MM.1S (cell line): ENCODE measurements at regions not wholly inside any gene's neighbourhood (a gene's known extent, or its start where the extent isn't known, plus 50 kb on each side); places are given as distances from the start of the nearest gene placed in this dataset.

Source experiments
- DNase-seq: peaks from one replicate; pipeline ENCODE4 v3.0.0-alpha.2; 2015
- H2AFZ ChIP-seq: fragments of 300-600 bp; sonication (generic); 2 replicates; pipeline ENCODE4 v1.6.0; 2016; ENCODE audit warnings: antibody characterized with exemption, low read length
- H3F3A ChIP-seq: fragments of 300-600 bp; sonication (generic); 2 replicates; pipeline ENCODE4 v1.6.1; 2016; ENCODE audit warnings: mild to moderate bottlenecking, antibody characterized with exemption, low read length, moderate library complexity, mixed read lengths; ENCODE audit not compliant: insufficient read depth
- H3K27ac ChIP-seq: fragments of 300-600 bp; sonication (generic); 2 replicates; pipeline ENCODE4 v1.5.1; 2016; ENCODE audit warnings: mild to moderate bottlenecking, low read length
- H3K27me3 ChIP-seq: fragments of 300-600 bp; sonication (generic); replicated peaks from 2 replicates; pipeline ENCODE4 v1.6.0; 2016; ENCODE audit warnings: low read length; ENCODE audit not compliant: insufficient read depth
- H3K36me3 ChIP-seq: fragments of 300-600 bp; sonication (generic); replicated peaks from 2 replicates; pipeline ENCODE4 v1.6.1; 2016; ENCODE audit warnings: mild to moderate bottlenecking, low read length, mixed read lengths; ENCODE audit not compliant: insufficient read depth
- H3K4me1 ChIP-seq: fragments of 300-600 bp; sonication (generic); 2 replicates; pipeline ENCODE4 v1.6.1; 2016; ENCODE audit warnings: low read length, mixed read lengths
- H3K4me2 ChIP-seq: fragments of 300-600 bp; sonication (generic); 2 replicates; pipeline ENCODE4 v1.6.0; 2016; ENCODE audit warnings: low read depth, low read length
- H3K4me3 ChIP-seq: fragments of 300-600 bp; sonication (generic); 2 replicates; pipeline ENCODE4 v1.5.1; 2016; ENCODE audit warnings: low read length, mixed read lengths
- H3K79me2 ChIP-seq: fragments of 300-600 bp; sonication (generic); 2 replicates; pipeline ENCODE4 v1.6.1; 2016; ENCODE audit warnings: mixed run types, low read length, mixed read lengths
- H3K9ac ChIP-seq: fragments of 300-600 bp; sonication (generic); 2 replicates; pipeline ENCODE4 v1.6.1; 2016; ENCODE audit warnings: low read length, mixed read lengths
- H3K9me2 ChIP-seq: fragments of 300-600 bp; sonication (generic); replicated peaks from 2 replicates; pipeline ENCODE4 v1.6.1; 2016; ENCODE audit warnings: mild to moderate bottlenecking, low read length, mixed read lengths; ENCODE audit not compliant: insufficient read depth
- H3K9me3 ChIP-seq: fragments of 300-600 bp; sonication (generic); replicated peaks from 2 replicates; pipeline ENCODE4 v1.6.1; 2016; ENCODE audit warnings: mild to moderate bottlenecking, low read length, mixed read lengths; ENCODE audit not compliant: insufficient read depth
- H4K20me1 ChIP-seq: fragments of 300-600 bp; sonication (generic); 2 replicates; pipeline ENCODE4 v1.6.1; 2016; ENCODE audit warnings: mild to moderate bottlenecking, low read length, moderate library complexity, mixed read lengths; ENCODE audit not compliant: insufficient read depth
- EZH2 ChIP-seq: fragments of 300-600 bp; sonication (generic); optimal IDR thresholded peaks from 2 replicates; pipeline ENCODE3; 2017; ENCODE audit warnings: low read depth, mild to moderate bottlenecking, antibody characterized with exemption, low read length, mixed read lengths
- EZH2phosphoT487 ChIP-seq: fragments of 300-600 bp; sonication (generic); IDR thresholded peaks from 2 replicates; pipeline ENCODE4 v1.6.1; 2018; ENCODE audit warnings: antibody characterized with exemption, low read length
- TF ChIP-seq, protein P1 (sequence below): fragments of 300-600 bp; sonication (generic); IDR thresholded peaks from 2 replicates; pipeline ENCODE4 v1.5.1; 2016; ENCODE audit warnings: antibody characterized with exemption, low read length, mixed read lengths

DNA sequence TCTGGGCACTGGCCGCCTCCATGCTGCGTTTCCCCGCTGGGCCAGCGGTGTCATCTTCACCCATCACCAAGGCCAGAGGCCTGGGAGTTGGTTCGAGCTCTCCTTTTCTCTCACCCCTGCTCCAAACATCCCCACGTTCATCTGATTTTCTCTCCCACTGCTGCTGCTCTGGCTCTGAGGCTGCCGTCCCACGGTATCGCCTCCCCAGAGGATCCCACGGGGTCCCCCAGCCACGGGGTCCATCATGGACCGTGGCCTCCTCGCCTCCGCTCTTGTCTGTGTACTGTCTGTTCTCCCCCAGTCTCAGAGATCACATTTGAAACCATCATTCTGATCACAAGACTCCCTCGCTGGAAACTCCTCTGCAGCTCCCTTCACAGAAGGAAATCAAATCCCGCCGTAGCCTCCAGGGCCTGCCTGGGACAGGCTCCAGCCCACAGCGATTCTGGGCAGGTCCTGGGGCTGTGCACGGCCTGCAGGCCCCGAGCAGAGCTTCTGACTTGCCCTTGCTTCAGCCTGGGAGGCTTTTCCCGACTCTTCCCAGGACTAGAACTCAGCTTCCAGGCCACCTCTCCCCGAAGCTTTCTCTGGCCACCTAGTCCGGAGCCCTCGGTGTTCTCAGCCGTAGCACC lies 64.2 kb downstream of the SOX1 start:
- Histone ChIP-seq H3K4me3 (no peak overlapping the region), H3K4me1 (no peaks in the 10 kb centered on the region), H3K36me3 (no peaks in the 10 kb centered on the region), H3K27me3 (peaks cover 10% of the 10 kb centered on the region), H3K27ac (no peak overlapping the region), H3F3A (no peaks in the 10 kb centered on the region), H2AFZ (no peak overlapping the region), H3K9ac (no peak overlapping the region), H3K9me2 (no peaks in the 10 kb centered on the region), H4K20me1 (no peaks in the 10 kb centered on the region), H3K9me3 (no peaks in the 10 kb centered on the region), H3K79me2 (no peaks in the 10 kb centered on the region), H3K4me2 (no peak overlapping the region)
- no peak for DNase-seq
- TF ChIP-seq EZH2, result no peak
- TF ChIP-seq, protein P1, sequence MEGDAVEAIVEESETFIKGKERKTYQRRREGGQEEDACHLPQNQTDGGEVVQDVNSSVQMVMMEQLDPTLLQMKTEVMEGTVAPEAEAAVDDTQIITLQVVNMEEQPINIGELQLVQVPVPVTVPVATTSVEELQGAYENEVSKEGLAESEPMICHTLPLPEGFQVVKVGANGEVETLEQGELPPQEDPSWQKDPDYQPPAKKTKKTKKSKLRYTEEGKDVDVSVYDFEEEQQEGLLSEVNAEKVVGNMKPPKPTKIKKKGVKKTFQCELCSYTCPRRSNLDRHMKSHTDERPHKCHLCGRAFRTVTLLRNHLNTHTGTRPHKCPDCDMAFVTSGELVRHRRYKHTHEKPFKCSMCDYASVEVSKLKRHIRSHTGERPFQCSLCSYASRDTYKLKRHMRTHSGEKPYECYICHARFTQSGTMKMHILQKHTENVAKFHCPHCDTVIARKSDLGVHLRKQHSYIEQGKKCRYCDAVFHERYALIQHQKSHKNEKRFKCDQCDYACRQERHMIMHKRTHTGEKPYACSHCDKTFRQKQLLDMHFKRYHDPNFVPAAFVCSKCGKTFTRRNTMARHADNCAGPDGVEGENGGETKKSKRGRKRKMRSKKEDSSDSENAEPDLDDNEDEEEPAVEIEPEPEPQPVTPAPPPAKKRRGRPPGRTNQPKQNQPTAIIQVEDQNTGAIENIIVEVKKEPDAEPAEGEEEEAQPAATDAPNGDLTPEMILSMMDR, result no peak
- no peak for TF ChIP-seq EZH2phosphoT487

DNA sequence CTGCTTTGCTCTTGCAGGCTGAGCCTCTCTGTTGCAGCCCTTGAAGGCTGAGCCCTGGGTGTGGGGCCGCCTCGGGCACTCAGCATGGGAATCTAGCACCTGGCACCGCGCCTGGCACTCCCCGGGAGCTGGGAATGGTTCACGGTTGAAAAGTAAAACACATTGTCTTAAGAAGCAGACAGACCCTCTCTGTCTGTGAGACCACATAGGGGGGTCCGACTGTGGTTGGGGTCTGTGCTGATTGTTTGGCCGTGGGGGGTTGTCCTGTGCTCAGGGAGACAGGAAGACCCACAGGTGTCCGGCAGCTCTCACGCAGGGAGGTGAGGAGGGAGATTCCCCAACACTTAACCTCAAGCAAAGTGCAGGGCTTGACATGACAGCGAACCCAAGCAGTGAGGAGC lies 64.8 kb downstream of the SOX1 start:
- no peaks in the 10 kb centered on the region for H4K20me1 ChIP-seq
- H3K9me2 ChIP-seq, result no peaks in the 10 kb centered on the region
- no peak overlapping the region for H3K4me3 ChIP-seq
- no peaks in the 10 kb centered on the region for H3K79me2 ChIP-seq
- no peaks in the 10 kb centered on the region for H3F3A ChIP-seq
- DNase-seq, result no peak
- TF ChIP-seq, protein P1, result no peak
- TF ChIP-seq EZH2phosphoT487 (no peak), EZH2 (no peak)
- H3K9ac ChIP-seq, result no peak overlapping the region
- no peaks in the 10 kb centered on the region for H3K9me3 ChIP-seq
- no peak overlapping the region for H3K4me2 ChIP-seq
- no peaks in the 10 kb centered on the region for H3K4me1 ChIP-seq
- H3K27me3 ChIP-seq, result peaks cover 10% of the 10 kb centered on the region
- no peaks in the 10 kb centered on the region for H3K36me3 ChIP-seq
- H2AFZ ChIP-seq, result no peak overlapping the region
- no peak overlapping the region for H3K27ac ChIP-seq

DNA sequence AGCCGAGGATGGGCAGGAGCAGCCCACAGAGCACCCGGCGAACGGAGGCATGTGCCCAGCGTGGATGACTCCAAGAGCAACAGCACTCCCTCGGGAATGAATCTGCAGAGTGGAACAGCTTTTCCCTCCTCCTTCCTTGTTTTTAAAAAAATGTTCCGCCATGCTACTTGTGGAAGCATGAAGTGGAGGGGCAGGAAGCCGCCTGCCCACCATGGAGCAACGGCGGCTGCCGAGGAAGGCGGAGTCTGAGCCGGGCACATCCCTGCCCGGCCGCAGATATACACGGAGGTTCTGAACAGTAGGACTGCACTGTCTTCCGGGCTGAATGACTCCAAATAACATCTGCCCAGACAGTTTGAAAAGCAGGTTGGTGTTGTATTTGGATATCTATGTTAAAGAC lies 65.2 kb downstream of the SOX1 start:
- TF ChIP-seq EZH2phosphoT487 (no peak), EZH2 (no peak)
- TF ChIP-seq, protein P1, result no peak
- Histone ChIP-seq H3K27me3 (peaks cover 10% of the 10 kb centered on the region), H4K20me1 (no peaks in the 10 kb centered on the region), H3K36me3 (no peaks in the 10 kb centered on the region), H3K79me2 (no peaks in the 10 kb centered on the region), H3K9me3 (no peaks in the 10 kb centered on the region), H3K4me1 (no peaks in the 10 kb centered on the region), H2AFZ (no peak overlapping the region), H3K4me2 (no peak overlapping the region), H3K4me3 (no peak overlapping the region), H3K9ac (no peak overlapping the region), H3F3A (no peaks in the 10 kb centered on the region), H3K9me2 (no peaks in the 10 kb centered on the region), H3K27ac (no peak overlapping the region)
- DNase-seq, result no peak
